Activated CD4-positive, alpha-beta T cell treated with anti-CD3 and anti-CD28 coated beads, Interleukin-10, Interleukin-2, amounts not matched to agents 100 ng/mL and 50 ng/mL, durations not matched to agents 16 hours and 8 hours (primary cell): ENCODE measurements at regions not wholly inside any gene's neighbourhood (a gene's known extent, or its start where the extent isn't known, plus 50 kb on each side); places are given as distances from the start of the nearest gene placed in this dataset.

Source experiments
- DNase-seq: peaks from one replicate; pipeline ENCODE4 v3.0.0-alpha.2; 2020

- no peak for DNase-seq
Measured at GRCh38 chr4:133095591-133095990, 53.5 kb upstream of the PCDH10 start.

- DNase-seq: no peak
Measured at GRCh38 chr4:133096972-133097371, 52.1 kb upstream of the PCDH10 start.
